GM18951 (cell line): ENCODE measurements at regions not wholly inside any gene's neighbourhood (a gene's known extent, or its start where the extent isn't known, plus 50 kb on each side); places are given as distances from the start of the nearest gene placed in this dataset.

Experiments
- POLR2A ChIP-seq: IDR thresholded peaks from 4 replicates; pipeline ENCODE4 v1.6.1; 2011; ENCODE audit warnings: mild to moderate bottlenecking; ENCODE audit not compliant: insufficient read length, insufficient read depth; ENCODE audit errors: extremely low read depth
- in situ Hi-C: fragments of 300-500 bp; cut with MboI; formaldehyde crosslinking; loops from one replicate; pipeline ENCODE4 v1.12.0; 2022; ENCODE audit warnings: low sequenced_read_pairs, mixed read lengths, inconsistent platforms; ENCODE audit not compliant: unreplicated experiment

- no peak for TF ChIP-seq POLR2A
- in situ Hi-C loops: no loop called here
Observed at GRCh38 chr12:89073027-89073398, 279.3 kb downstream of the DUSP6 start.

- TF ChIP-seq POLR2A: no peak
- in situ Hi-C loops: no loop called here
Observed at GRCh38 chr12:89072294-89073026, 279.8 kb downstream of the DUSP6 start.

GRCh38 chr12:89070603-89071002, 281.7 kb downstream of the DUSP6 start:
- TF ChIP-seq POLR2A: no peak
- in situ Hi-C loops: no loop called here

GRCh38 chr12:89069431-89069830, 282.9 kb downstream of the DUSP6 start:
- no peak for TF ChIP-seq POLR2A
- in situ Hi-C loops: no loop called here

- in situ Hi-C loops: no loop called here
- TF ChIP-seq POLR2A: no peak
Observed at GRCh38 chr12:89067421-89068187, 284.7 kb downstream of the DUSP6 start.

- in situ Hi-C loops: no loop called here
- no peak for TF ChIP-seq POLR2A
Observed at GRCh38 chr12:89064780-89065179, 287.5 kb downstream of the DUSP6 start.

- in situ Hi-C loops: no loop called here
- TF ChIP-seq POLR2A: no peak
Observed at GRCh38 chr12:89064151-89064550, 288.1 kb downstream of the DUSP6 start.

GRCh38 chr12:89062996-89063395, 289.3 kb downstream of the DUSP6 start:
- in situ Hi-C loops: no loop called here
- no peak for TF ChIP-seq POLR2A

GRCh38 chr12:89059721-89060541, 292.4 kb downstream of the DUSP6 start:
- in situ Hi-C loops: loop anchor here (10.0 kb wide), 1 partner anchor 395 kb away; no protein-coding TSS in a partner anchor
- TF ChIP-seq POLR2A: no peak

GRCh38 chr12:89059056-89059455, 293.2 kb downstream of the DUSP6 start:
- in situ Hi-C loops: loop anchor here (10.0 kb wide), 1 partner anchor 396 kb away; no protein-coding TSS in a partner anchor
- no peak for TF ChIP-seq POLR2A

- in situ Hi-C loops: loop anchor here (10.0 kb wide), 1 partner anchor 396 kb away; no protein-coding TSS in a partner anchor
- no peak for TF ChIP-seq POLR2A
Observed at GRCh38 chr12:89058402-89058801, 293.9 kb downstream of the DUSP6 start.

GRCh38 chr12:89053817-89054216, 298.5 kb downstream of the DUSP6 start:
- in situ Hi-C loops: loop anchor here (10.0 kb wide), 1 partner anchor 401 kb away; no protein-coding TSS in a partner anchor

- TF ChIP-seq POLR2A: no peak
- in situ Hi-C loops: loop anchor here (10.0 kb wide), 1 partner anchor 404 kb away; no protein-coding TSS in a partner anchor
Observed at GRCh38 chr12:89051065-89051677, 301.1 kb downstream of the DUSP6 start.
